H9 (cell line): ENCODE measurements at regions not wholly inside any gene's neighbourhood (a gene's known extent, or its start where the extent isn't known, plus 50 kb on each side); places are given as distances from the start of the nearest gene placed in this dataset.

Experiments
- DNase-seq: peaks from one replicate; pipeline ENCODE4 v3.0.0-alpha.2; 2017
- H2AFZ ChIP-seq: one replicate; pipeline ENCODE4 v1.6.1; 2013; ENCODE audit warnings: mild to moderate bottlenecking, low read length, control low read depth, moderate library complexity
- H2AK5ac ChIP-seq: 2 replicates; pipeline ENCODE4 v1.6.1; 2013; ENCODE audit warnings: low read length, control low read depth, mixed read lengths; ENCODE audit not compliant: insufficient read length
- H2BK120ac ChIP-seq: one replicate; pipeline ENCODE4 v1.6.1; 2013; ENCODE audit warnings: low read depth, mild to moderate bottlenecking, low read length, control low read depth, inconsistent platforms; ENCODE audit not compliant: poor library complexity, severe bottlenecking
- H2BK12ac ChIP-seq: 2 replicates; pipeline ENCODE4 v1.6.1; 2013; ENCODE audit warnings: low read length, control low read depth, mixed read lengths, low read depth; ENCODE audit not compliant: insufficient read length
- H2BK15ac ChIP-seq: 2 replicates; pipeline ENCODE4 v1.6.1; 2013; ENCODE audit warnings: low read depth, low read length, control low read depth
- H2BK20ac ChIP-seq: one replicate; pipeline ENCODE4 v1.6.1; 2013; ENCODE audit warnings: low read depth, mild to moderate bottlenecking, low read length, control low read depth, inconsistent platforms; ENCODE audit not compliant: poor library complexity, severe bottlenecking
- H2BK5ac ChIP-seq: 2 replicates; pipeline ENCODE4 v1.6.1; 2013; ENCODE audit warnings: low read length, control low read depth, mixed read lengths; ENCODE audit not compliant: insufficient read length
- H3K14ac ChIP-seq: 2 replicates; pipeline ENCODE4 v1.6.1; 2013; ENCODE audit warnings: low read length, control low read depth; ENCODE audit not compliant: insufficient read depth
- H3K18ac ChIP-seq: 2 replicates; pipeline ENCODE4 v1.6.1; 2013; ENCODE audit warnings: low read depth, mild to moderate bottlenecking, mixed read lengths, low read length, control low read depth; ENCODE audit not compliant: insufficient read length
- H3K23ac ChIP-seq: 2 replicates; pipeline ENCODE4 v1.6.1; 2013; ENCODE audit warnings: low read length, control low read depth, mixed read lengths, low read depth; ENCODE audit not compliant: insufficient read length
- H3K23me2 ChIP-seq: 2 replicates; pipeline ENCODE4 v1.6.1; 2013; ENCODE audit warnings: low read depth, mild to moderate bottlenecking, mixed read lengths, low read length, control low read depth; ENCODE audit not compliant: insufficient read length, poor library complexity, severe bottlenecking
- H3K27ac ChIP-seq: 2 replicates; pipeline ENCODE4 v1.5.1; 2013; ENCODE audit warnings: low read length, control low read depth, mixed read lengths, low read depth; ENCODE audit not compliant: insufficient read length
- H3K27me3 ChIP-seq: 2 replicates; pipeline ENCODE4 v1.6.1; 2013; ENCODE audit warnings: low read length, control low read depth, inconsistent platforms; ENCODE audit not compliant: insufficient read depth
- H3K4ac ChIP-seq: 2 replicates; pipeline ENCODE4 v1.6.1; 2013; ENCODE audit warnings: low read depth, mild to moderate bottlenecking, control low read depth, inconsistent platforms, low read length, moderate library complexity
- H3K4me1 ChIP-seq: 2 replicates; pipeline ENCODE4 v1.6.1; 2013; ENCODE audit warnings: low read length, control low read depth, inconsistent platforms; ENCODE audit not compliant: insufficient read depth
- H3K4me2 ChIP-seq: 2 replicates; pipeline ENCODE4 v1.6.1; 2013; ENCODE audit warnings: low read length, control low read depth, mixed read lengths; ENCODE audit not compliant: insufficient read length, insufficient read depth
- H3K56ac ChIP-seq: 2 replicates; pipeline ENCODE4 v1.6.1; 2013; ENCODE audit warnings: low read depth, mild to moderate bottlenecking, mixed read lengths, low read length, control low read depth; ENCODE audit not compliant: insufficient read length
- H3K79me1 ChIP-seq: 2 replicates; pipeline ENCODE4 v1.6.1; 2013; ENCODE audit warnings: low read depth, mild to moderate bottlenecking, moderate library complexity, low read length, control low read depth, inconsistent platforms; ENCODE audit not compliant: insufficient read depth, poor library complexity, severe bottlenecking
- H3K79me2 ChIP-seq: 2 replicates; pipeline ENCODE4 v1.6.1; 2013; ENCODE audit warnings: low read length, control low read depth, inconsistent platforms; ENCODE audit not compliant: insufficient read depth
- H3K9ac ChIP-seq: 2 replicates; pipeline ENCODE4 v1.6.1; 2013; ENCODE audit warnings: low read length, control low read depth, mixed read lengths; ENCODE audit not compliant: insufficient read length; ENCODE audit errors: extremely low read depth
- H3K9me3 ChIP-seq: one replicate; pipeline ENCODE4 v1.6.1; 2013; ENCODE audit warnings: low read depth, low read length, inconsistent platforms; ENCODE audit not compliant: control insufficient read depth
- H3T11ph ChIP-seq: one replicate; pipeline ENCODE4 v1.6.1; 2013; ENCODE audit warnings: mild to moderate bottlenecking, low read length, control low read depth, inconsistent platforms
- H4K20me1 ChIP-seq: one replicate; pipeline ENCODE4 v1.6.1; 2013; ENCODE audit not compliant: control insufficient read depth, insufficient read length, insufficient read depth
- H4K5ac ChIP-seq: 2 replicates; pipeline ENCODE4 v1.6.1; 2013; ENCODE audit warnings: low read depth, mild to moderate bottlenecking, mixed read lengths, low read length, control low read depth; ENCODE audit not compliant: insufficient read length
- H4K8ac ChIP-seq: replicated peaks from 2 replicates; pipeline ENCODE4 v1.6.1; 2013; ENCODE audit warnings: low read length, control low read depth, mixed read lengths, low read depth; ENCODE audit not compliant: insufficient read length
- H4K91ac ChIP-seq: 2 replicates; pipeline ENCODE4 v1.6.1; 2013; ENCODE audit warnings: low read depth, mild to moderate bottlenecking, moderate library complexity, mixed read lengths, low read length, control low read depth; ENCODE audit not compliant: insufficient read length
- H3K27ac Mint-ChIP-seq, 3 experiments: 2 replicates in 2 of 3; 3 replicates in 1 of 3; pipeline ENCODE4 v1.8.0; 2020 to 2021; ENCODE audit warnings: mixed read lengths in 3 of 3, mild to moderate bottlenecking in 1 of 3, moderate library complexity in 1 of 3
- H3K27me3 Mint-ChIP-seq: 2 replicates; pipeline ENCODE4 v1.8.0; 2021; ENCODE audit warnings: low read depth, mild to moderate bottlenecking, moderate library complexity, mixed read lengths
- H3K36me3 Mint-ChIP-seq, 3 experiments: 2 replicates in 2 of 3; 3 replicates in 1 of 3; pipeline ENCODE4 v1.8.0; 2020 to 2021; ENCODE audit warnings: low read depth in 3 of 3, mixed read lengths in 3 of 3; ENCODE audit not compliant: insufficient read depth in 1 of 3
- H3K4me1 Mint-ChIP-seq, 2 experiments: 2 replicates each; pipeline ENCODE4 v1.8.0; 2020; ENCODE audit warnings: mixed read lengths in 2 of 2
- H3K4me3 Mint-ChIP-seq, 2 experiments: 2 replicates in 1 of 2; 3 replicates in 1 of 2; pipeline ENCODE4 v1.8.0; 2020 to 2021; ENCODE audit warnings: mild to moderate bottlenecking in 2 of 2, mixed read lengths in 2 of 2, moderate library complexity in 1 of 2
- H3K9me3 Mint-ChIP-seq, 2 experiments: 2 replicates in 1 of 2; 3 replicates in 1 of 2; pipeline ENCODE4 v1.8.0; 2020; ENCODE audit warnings: mild to moderate bottlenecking in 2 of 2, mixed read lengths in 2 of 2, moderate library complexity in 1 of 2
- WGBS: extraction: QIAGEN DNeasy Blood & Tissue Kit; methylation state at CpG from one replicate; pipeline ENCODE4 v1.1.7; 2013; ENCODE audit warnings: missing lambda C conversion rate, low lambda C conversion rate, mixed read lengths; ENCODE audit not compliant: insufficient read length; ENCODE audit errors: extremely low coverage; 5-methylcytosine and 5-hydroxymethylcytosine counted together
- TF ChIP-seq, protein P1 (sequence below): fragments of 200-600 bp; sonication (generic); conservative IDR thresholded peaks from 3 replicates; pipeline ENCODE4 v1.8.0; 2021; ENCODE audit warnings: antibody characterized with exemption, mild to moderate bottlenecking

DNA sequence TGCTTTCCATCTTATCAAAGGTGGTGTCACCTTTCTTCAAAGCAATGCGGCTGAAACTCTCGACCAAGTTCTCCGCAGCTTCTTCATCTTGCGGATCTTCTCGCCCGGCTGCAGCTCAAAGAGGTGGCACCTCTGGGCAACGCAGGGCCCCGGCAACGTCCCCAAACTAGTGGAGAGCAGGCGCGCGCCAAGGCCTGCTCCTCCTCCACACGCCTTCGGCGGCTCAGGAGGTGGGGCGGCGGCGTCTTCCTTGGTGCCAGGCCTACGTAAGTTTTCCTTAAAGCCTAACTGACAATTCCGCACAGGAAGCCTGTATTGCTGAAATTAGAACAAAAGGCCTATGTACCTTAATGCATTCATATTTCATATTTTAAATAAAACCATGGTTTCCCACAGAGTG is 112.0 kb downstream of the TMX1 start:
- H4K91ac ChIP-seq: no peak overlapping the region
- H3K14ac ChIP-seq: no peak overlapping the region
- Mint-ChIP-seq H3K9me3 (peaks cover 4 to 7% of the 10 kb centered on the region in 2 experiments; a peak in 3 of 5 replicates), H3K27ac (no peak overlapping the region), H3K4me1 (peaks cover 11 to 27% of the 10 kb centered on the region in 2 experiments), H3K27me3 (no peaks in the 10 kb centered on the region; the same call in 1 of the 2 replicates), H3K4me3 (no peak overlapping the region), H3K36me3 (peaks cover 0 to 9% (median 6%) of the 10 kb centered on the region in 3 experiments; a peak in 3 of 7 replicates)
- no peak overlapping the region for H4K5ac ChIP-seq
- no peak overlapping the region for H3K27ac ChIP-seq
- H2BK15ac ChIP-seq: no peak overlapping the region
- H3K4me2 ChIP-seq: no peak overlapping the region
- TF ChIP-seq, protein P1, sequence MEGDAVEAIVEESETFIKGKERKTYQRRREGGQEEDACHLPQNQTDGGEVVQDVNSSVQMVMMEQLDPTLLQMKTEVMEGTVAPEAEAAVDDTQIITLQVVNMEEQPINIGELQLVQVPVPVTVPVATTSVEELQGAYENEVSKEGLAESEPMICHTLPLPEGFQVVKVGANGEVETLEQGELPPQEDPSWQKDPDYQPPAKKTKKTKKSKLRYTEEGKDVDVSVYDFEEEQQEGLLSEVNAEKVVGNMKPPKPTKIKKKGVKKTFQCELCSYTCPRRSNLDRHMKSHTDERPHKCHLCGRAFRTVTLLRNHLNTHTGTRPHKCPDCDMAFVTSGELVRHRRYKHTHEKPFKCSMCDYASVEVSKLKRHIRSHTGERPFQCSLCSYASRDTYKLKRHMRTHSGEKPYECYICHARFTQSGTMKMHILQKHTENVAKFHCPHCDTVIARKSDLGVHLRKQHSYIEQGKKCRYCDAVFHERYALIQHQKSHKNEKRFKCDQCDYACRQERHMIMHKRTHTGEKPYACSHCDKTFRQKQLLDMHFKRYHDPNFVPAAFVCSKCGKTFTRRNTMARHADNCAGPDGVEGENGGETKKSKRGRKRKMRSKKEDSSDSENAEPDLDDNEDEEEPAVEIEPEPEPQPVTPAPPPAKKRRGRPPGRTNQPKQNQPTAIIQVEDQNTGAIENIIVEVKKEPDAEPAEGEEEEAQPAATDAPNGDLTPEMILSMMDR: no peak
- no peaks in the 10 kb centered on the region for H3K4me1 ChIP-seq
- H3K9me3 ChIP-seq: no peaks in the 10 kb centered on the region
- no CpG with 5 or more reads among the region's 20 CpGs for WGBS
- no peak overlapping the region for H2BK5ac ChIP-seq
- no peak for DNase-seq
- no peak overlapping the region for H3K4ac ChIP-seq
- no peak overlapping the region for H2BK12ac ChIP-seq
- H3K23ac ChIP-seq: no peak overlapping the region
- no peak overlapping the region for H3K18ac ChIP-seq
- H3K27me3 ChIP-seq: no peaks in the 10 kb centered on the region
- H3K79me1 ChIP-seq: no peaks in the 10 kb centered on the region
- no peaks in the 10 kb centered on the region for H4K20me1 ChIP-seq
- no peak overlapping the region for H2AK5ac ChIP-seq
- no peak overlapping the region for H2BK120ac ChIP-seq
- H2AFZ ChIP-seq: no peak overlapping the region
- no peak overlapping the region for H3K9ac ChIP-seq
- H2BK20ac ChIP-seq: no peak overlapping the region
- H3K56ac ChIP-seq: no peak overlapping the region
- H3K23me2 ChIP-seq: no peaks in the 10 kb centered on the region
- H3K79me2 ChIP-seq: no peaks in the 10 kb centered on the region
- H4K8ac ChIP-seq: no peak overlapping the region
- no peak overlapping the region for H3T11ph ChIP-seq
